Upper lobe of left lung (tissue), 4 donors: ENCODE measurements at regions not wholly inside any gene's neighbourhood (a gene's known extent, or its start where the extent isn't known, plus 50 kb on each side); places are given as distances from the start of the nearest gene placed in this dataset.

Experiments used
- POLR2A ChIP-seq, 4 donors: fragments of 450-650 bp; IDR thresholded peaks; one replicate each; pipeline ENCODE4 v1.5.1; 2016 to 2017; ENCODE audit warnings: antibody characterized with exemption in 4 of 4, mild to moderate bottlenecking in 2 of 4
- POLR2AphosphoS5 ChIP-seq, 2 donors: sonication (generic); formaldehyde crosslinking; IDR thresholded peaks; one replicate each; pipeline ENCODE4 v1.5.1; 2017; ENCODE audit warnings: antibody characterized with exemption in 2 of 2
- TF ChIP-seq, protein P1 (sequence below), 6 experiments: fragments of 450-650 bp in 4 of 6; fragments of 200-600 bp in 2 of 6; sonication (generic) in 2 of 6; IDR thresholded peaks; one replicate each; pipeline ENCODE4 v1.5.1; 2016 to 2019; ENCODE audit warnings: antibody characterized with exemption in 6 of 6

DNA sequence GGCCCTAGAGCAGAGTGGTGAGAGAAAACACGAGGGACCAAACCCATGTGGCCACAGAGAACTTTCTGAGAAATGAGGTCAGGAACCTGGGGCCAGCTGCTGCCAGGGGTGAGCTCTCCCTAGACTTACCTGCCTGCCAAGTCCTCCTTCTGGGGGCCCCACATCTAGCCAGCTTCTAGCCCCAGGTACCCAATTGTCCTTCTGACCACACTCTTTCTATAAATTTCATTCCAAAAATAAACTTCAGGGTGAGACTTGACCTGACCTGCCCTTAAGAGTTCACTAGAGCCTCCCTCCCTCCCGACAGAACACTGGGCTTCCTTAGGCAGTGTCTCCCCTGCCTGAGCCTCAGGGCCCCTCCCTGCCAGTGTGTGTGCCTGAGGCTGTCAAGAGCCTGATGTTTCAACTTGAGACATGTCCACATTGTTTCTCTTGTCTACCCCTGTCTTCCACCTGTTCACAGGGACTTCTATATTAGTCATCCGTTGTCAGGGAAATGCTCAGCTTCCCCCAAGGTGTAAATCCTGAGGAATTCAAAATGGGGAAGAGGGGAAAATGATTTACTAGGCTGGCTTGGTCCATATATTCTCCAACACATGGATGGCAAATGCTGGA is 312.8 kb upstream of the TLE3 start:
- TF ChIP-seq, protein P1, sequence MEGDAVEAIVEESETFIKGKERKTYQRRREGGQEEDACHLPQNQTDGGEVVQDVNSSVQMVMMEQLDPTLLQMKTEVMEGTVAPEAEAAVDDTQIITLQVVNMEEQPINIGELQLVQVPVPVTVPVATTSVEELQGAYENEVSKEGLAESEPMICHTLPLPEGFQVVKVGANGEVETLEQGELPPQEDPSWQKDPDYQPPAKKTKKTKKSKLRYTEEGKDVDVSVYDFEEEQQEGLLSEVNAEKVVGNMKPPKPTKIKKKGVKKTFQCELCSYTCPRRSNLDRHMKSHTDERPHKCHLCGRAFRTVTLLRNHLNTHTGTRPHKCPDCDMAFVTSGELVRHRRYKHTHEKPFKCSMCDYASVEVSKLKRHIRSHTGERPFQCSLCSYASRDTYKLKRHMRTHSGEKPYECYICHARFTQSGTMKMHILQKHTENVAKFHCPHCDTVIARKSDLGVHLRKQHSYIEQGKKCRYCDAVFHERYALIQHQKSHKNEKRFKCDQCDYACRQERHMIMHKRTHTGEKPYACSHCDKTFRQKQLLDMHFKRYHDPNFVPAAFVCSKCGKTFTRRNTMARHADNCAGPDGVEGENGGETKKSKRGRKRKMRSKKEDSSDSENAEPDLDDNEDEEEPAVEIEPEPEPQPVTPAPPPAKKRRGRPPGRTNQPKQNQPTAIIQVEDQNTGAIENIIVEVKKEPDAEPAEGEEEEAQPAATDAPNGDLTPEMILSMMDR (IDR thresholded peaks at IDR 0.05): no peak
- TF ChIP-seq POLR2AphosphoS5 (IDR thresholded peaks at IDR 0.05) (no peak), POLR2A (IDR thresholded peaks at IDR 0.05) (no peak)
